DND-41 (cell line): ENCODE measurements at regions not wholly inside any gene's neighbourhood (a gene's known extent, or its start where the extent isn't known, plus 50 kb on each side); places are given as distances from the start of the nearest gene placed in this dataset.

Source experiments
- ATAC-seq: fragments of 200-7000 bp; cut with Tn5 transposase; 3 replicates; pipeline ENCODE4 v1.9.1; 2021; ENCODE audit warnings: low read depth; ENCODE audit not compliant: insufficient read depth
- DNase-seq: peaks from one replicate; pipeline ENCODE4 v3.0.0-alpha.2; 2020
- H2AFZ ChIP-seq: 2 replicates; pipeline ENCODE4 v1.6.0; 2012; ENCODE audit warnings: low read depth, low read length
- H3K27ac ChIP-seq: 2 replicates; pipeline ENCODE4 v1.5.1; 2012; ENCODE audit warnings: low read length, inconsistent platforms
- H3K27me3 ChIP-seq: fragments of 200-600 bp; sonication (generic); 2 replicates; pipeline ENCODE4 v1.6.0; 2012; ENCODE audit warnings: low read length, mild to moderate bottlenecking, inconsistent platforms; ENCODE audit not compliant: insufficient read depth, poor library complexity
- H3K36me3 ChIP-seq: 2 replicates; pipeline ENCODE4 v1.5.1; 2012; ENCODE audit warnings: low read length, inconsistent platforms; ENCODE audit not compliant: insufficient read depth
- H3K4me1 ChIP-seq: 2 replicates; pipeline ENCODE4 v1.5.1; 2012; ENCODE audit warnings: mild to moderate bottlenecking, low read length; ENCODE audit not compliant: insufficient read depth
- H3K4me2 ChIP-seq: 2 replicates; pipeline ENCODE4 v1.6.0; 2012; ENCODE audit warnings: mild to moderate bottlenecking, moderate library complexity, low read length, inconsistent platforms; ENCODE audit not compliant: insufficient read depth
- H3K4me3 ChIP-seq, 2 experiments: fragments of 200-600 bp in 1 of 2; shearing (Covaris generic) in 1 of 2; 2 replicates each; pipeline ENCODE4 v1.5.1; 2012 to 2016; ENCODE audit warnings: inconsistent platforms in 2 of 2, low read length in 2 of 2, mild to moderate bottlenecking in 2 of 2, low read depth in 1 of 2, moderate library complexity in 1 of 2
- H3K79me2 ChIP-seq: 2 replicates; pipeline ENCODE4 v1.6.0; 2012; ENCODE audit warnings: low read length, inconsistent platforms; ENCODE audit not compliant: insufficient read depth
- H3K9ac ChIP-seq: 2 replicates; pipeline ENCODE4 v1.6.0; 2012; ENCODE audit warnings: low read depth, mild to moderate bottlenecking, inconsistent platforms, low read length, moderate library complexity
- H3K9me3 ChIP-seq: 2 replicates; pipeline ENCODE4 v1.5.1; 2012; ENCODE audit warnings: low read length, moderate library complexity, mild to moderate bottlenecking, inconsistent platforms; ENCODE audit not compliant: insufficient read depth, severe bottlenecking
- H4K20me1 ChIP-seq: 2 replicates; pipeline ENCODE4 v1.6.0; 2012; ENCODE audit warnings: low read length; ENCODE audit not compliant: insufficient read depth
- CTCF ChIP-seq: IDR thresholded peaks from 2 replicates; pipeline ENCODE4 v1.5.1; 2012; ENCODE audit warnings: borderline replicate concordance, low read length, moderate library complexity, mild to moderate bottlenecking; ENCODE audit not compliant: poor library complexity, severe bottlenecking; ENCODE audit errors: extremely low read depth
- EZH2 ChIP-seq: IDR thresholded peaks from 3 replicates; pipeline ENCODE4 v1.6.1; 2012; ENCODE audit warnings: borderline replicate concordance, low read depth, mild to moderate bottlenecking, moderate library complexity, low read length, inconsistent platforms; ENCODE audit not compliant: severe bottlenecking

- no peaks in the 10 kb centered on the region for H3K4me1 ChIP-seq
- ATAC-seq: 0 out of 3 replicates have a peak, but pooled peaks have one; percentile 37
- H4K20me1 ChIP-seq: no peaks in the 10 kb centered on the region
- H3K9ac ChIP-seq: no peak overlapping the region
- no peaks in the 10 kb centered on the region for H3K79me2 ChIP-seq
- no peaks in the 10 kb centered on the region for H3K9me3 ChIP-seq
- H3K4me3 ChIP-seq: no peak overlapping the region
- TF ChIP-seq EZH2 (no peak), CTCF (no peak)
- H3K27me3 ChIP-seq: no peaks in the 10 kb centered on the region
- no peaks in the 10 kb centered on the region for H3K36me3 ChIP-seq
- no peak for DNase-seq
- no peak overlapping the region for H3K4me2 ChIP-seq
- no peak overlapping the region for H3K27ac ChIP-seq
- H2AFZ ChIP-seq: no peak overlapping the region
Measured at GRCh38 chr1:184866991-184867788, 107.1 kb downstream of the NIBAN1 start.

GRCh38 chr1:184866586-184866985 lies 107.7 kb downstream of the NIBAN1 start:
- H3K4me1 ChIP-seq: no peaks in the 10 kb centered on the region
- no peak overlapping the region for H3K9ac ChIP-seq
- TF ChIP-seq EZH2 (no peak), CTCF (no peak)
- no peaks in the 10 kb centered on the region for H3K27me3 ChIP-seq
- no peak for DNase-seq
- no peaks in the 10 kb centered on the region for H3K36me3 ChIP-seq
- H3K4me2 ChIP-seq: no peak overlapping the region
- no peak overlapping the region for H3K27ac ChIP-seq
- no peaks in the 10 kb centered on the region for H4K20me1 ChIP-seq
- no peak overlapping the region for H2AFZ ChIP-seq
- ATAC-seq: no peak
- no peak overlapping the region for H3K4me3 ChIP-seq
- no peaks in the 10 kb centered on the region for H3K9me3 ChIP-seq
- H3K79me2 ChIP-seq: no peaks in the 10 kb centered on the region

- Histone ChIP-seq H3K9ac (no peak overlapping the region), H3K27ac (no peak overlapping the region), H2AFZ (no peak overlapping the region), H3K36me3 (no peaks in the 10 kb centered on the region), H3K4me2 (no peak overlapping the region), H3K4me3 (no peak overlapping the region), H3K4me1 (no peaks in the 10 kb centered on the region), H3K9me3 (no peaks in the 10 kb centered on the region), H3K27me3 (no peaks in the 10 kb centered on the region), H3K79me2 (no peaks in the 10 kb centered on the region), H4K20me1 (no peaks in the 10 kb centered on the region)
- DNase-seq: no peak
- no peak for TF ChIP-seq CTCF
- no peak for TF ChIP-seq EZH2
- ATAC-seq: no peak
Measured at GRCh38 chr1:184865831-184866230, 108.5 kb downstream of the NIBAN1 start.
